H1 (cell line): ENCODE measurements at regions not wholly inside any gene's neighbourhood (a gene's known extent, or its start where the extent isn't known, plus 50 kb on each side); places are given as distances from the start of the nearest gene placed in this dataset.

Experiments
- CTCF ChIA-PET: fragments of 300-600 bp; sonication (Branson Sonifier 250); formaldehyde crosslinking; loops from one replicate; lab custom pipeline; 2021; ENCODE audit not compliant: partially characterized antibody; lab: Charles Lee
- POLR2A ChIA-PET: fragments of 300-600 bp; sonication (Branson Sonifier 250); formaldehyde crosslinking; loops from one replicate; lab custom pipeline; 2021; ENCODE audit warnings: inconsistent platforms; ENCODE audit not compliant: partially characterized antibody; lab: Charles Lee
- DNase-seq, 2 experiments: peaks; one replicate each; pipeline versions ENCODE4 v3.0.0 to v3.0.0-alpha.2; 2010 to 2022; ENCODE audit warnings: low spot score in 2 of 2, low read depth in 1 of 2, mixed read lengths in 1 of 2
- FAIRE-seq: peaks from 2 replicates; lab custom pipeline; 2011; peaks lifted over from hg19 to GRCh38; lab: Jason Lieb, UNC
- H2AFZ ChIP-seq: 2 replicates; pipeline ENCODE4 v1.8.1; 2012; ENCODE audit warnings: low read length, inconsistent platforms
- H2AK5ac ChIP-seq: 2 replicates; pipeline ENCODE4 v1.6.1; 2013; ENCODE audit warnings: low read depth, low read length
- H2BK120ac ChIP-seq: replicated peaks from 2 replicates; pipeline ENCODE3; 2013; ENCODE audit warnings: low read depth, low read length, inconsistent platforms
- H2BK12ac ChIP-seq: 2 replicates; pipeline ENCODE4 v1.6.1; 2013; ENCODE audit warnings: low read depth, low read length
- H2BK15ac ChIP-seq: 2 replicates; pipeline ENCODE4 v1.6.1; 2013; ENCODE audit warnings: low read length
- H2BK20ac ChIP-seq: 2 replicates; pipeline ENCODE4 v1.6.1; 2013; ENCODE audit warnings: low read length
- H2BK5ac ChIP-seq: 2 replicates; pipeline ENCODE4 v1.6.1; 2013; ENCODE audit warnings: low read depth, low read length
- H3K14ac ChIP-seq: 2 replicates; pipeline ENCODE4 v1.6.1; 2013; ENCODE audit warnings: inconsistent platforms; ENCODE audit not compliant: insufficient read length
- H3K18ac ChIP-seq: 2 replicates; pipeline ENCODE4 v1.6.1; 2013; ENCODE audit warnings: low read length; ENCODE audit errors: extremely low read depth
- H3K23ac ChIP-seq: 2 replicates; pipeline ENCODE4 v1.6.1; 2013; ENCODE audit warnings: inconsistent platforms; ENCODE audit not compliant: insufficient read length
- H3K23me2 ChIP-seq: 2 replicates; pipeline ENCODE4 v1.6.1; 2013; ENCODE audit warnings: low read depth, low read length
- H3K27ac ChIP-seq: 2 replicates; pipeline ENCODE4 v1.6.1; 2011; ENCODE audit warnings: low read depth, low read length, inconsistent platforms
- H3K27me3 ChIP-seq, 4 experiments: replicated peaks in 1 of 4; 1 replicate in 1 of 4; 2 replicates in 3 of 4; pipeline versions ENCODE4 v1.6.1 to v1.8.1; 2011 to 2013; ENCODE audit warnings: low read length in 3 of 4, mild to moderate bottlenecking in 3 of 4, inconsistent platforms in 2 of 4, mixed read lengths in 2 of 4, moderate library complexity in 1 of 4; ENCODE audit not compliant: control insufficient read depth in 3 of 4, insufficient read depth in 3 of 4; ENCODE audit errors: extremely low read depth in 1 of 4
- H3K36me3 ChIP-seq, 4 experiments: 2 replicates each; pipeline versions ENCODE4 v1.6.1 to v1.8.1; 2011 to 2013; ENCODE audit warnings: mild to moderate bottlenecking in 4 of 4, low read length in 3 of 4, moderate library complexity in 2 of 4, control low read depth in 1 of 4, inconsistent platforms in 1 of 4; ENCODE audit not compliant: insufficient read depth in 4 of 4, control insufficient read depth in 2 of 4
- H3K4ac ChIP-seq: replicated peaks from 2 replicates; pipeline ENCODE3; 2013; ENCODE audit warnings: low read length, low read depth, mixed read lengths, inconsistent platforms; ENCODE audit not compliant: insufficient read length
- H3K4me1 ChIP-seq, 4 experiments: replicated peaks in 1 of 4; 1 replicate in 1 of 4; 2 replicates in 3 of 4; pipeline versions ENCODE4 v1.6.1 to v1.8.1; 2011 to 2013; ENCODE audit warnings: low read length in 3 of 4, inconsistent platforms in 2 of 4, mixed read lengths in 1 of 4; ENCODE audit not compliant: insufficient read depth in 4 of 4, control insufficient read depth in 3 of 4
- H3K4me2 ChIP-seq, 2 experiments: 2 replicates each; pipeline versions ENCODE4 v1.6.1 to v1.8.1; 2011 to 2013; ENCODE audit warnings: low read depth in 2 of 2, low read length in 2 of 2, control low read depth in 1 of 2, inconsistent platforms in 1 of 2, mild to moderate bottlenecking in 1 of 2; ENCODE audit not compliant: insufficient read depth in 1 of 2
- H3K4me3 ChIP-seq, 4 experiments: fragments of 200-600, 300-600 bp in 1 of 4; sonication (generic), shearing (Covaris generic), sonication (Bioruptor Twin) in 1 of 4; 2 replicates each; pipeline versions ENCODE4 v1.5.1 to v1.8.1; 2011 to 2016; ENCODE audit warnings: low read length in 4 of 4, low read depth in 3 of 4, control low read depth in 2 of 4, inconsistent platforms in 2 of 4, mild to moderate bottlenecking in 2 of 4, mixed read lengths in 1 of 4, moderate library complexity in 1 of 4; ENCODE audit not compliant: insufficient read depth in 2 of 4; ENCODE audit errors: extremely low read depth in 1 of 4
- H3K56ac ChIP-seq: replicated peaks from 2 replicates; pipeline ENCODE3; 2013; ENCODE audit warnings: low read depth, mild to moderate bottlenecking, mixed read lengths, low read length, inconsistent platforms; ENCODE audit not compliant: insufficient read length
- H3K79me1 ChIP-seq: 2 replicates; pipeline ENCODE4 v1.6.1; 2013; ENCODE audit warnings: low read depth, low read length, control low read depth
- H3K79me2 ChIP-seq, 2 experiments: 2 replicates each; pipeline versions ENCODE4 v1.6.1 to v1.8.1; 2012 to 2013; ENCODE audit warnings: low read length in 2 of 2, mild to moderate bottlenecking in 2 of 2, inconsistent platforms in 1 of 2; ENCODE audit not compliant: insufficient read depth in 2 of 2, control insufficient read depth in 1 of 2
- H3K9ac ChIP-seq, 4 experiments: replicated peaks in 1 of 4; 1 replicate in 1 of 4; 2 replicates in 3 of 4; pipeline versions ENCODE4 v1.6.1 to v1.8.1; 2011 to 2013; ENCODE audit warnings: low read depth in 3 of 4, low read length in 3 of 4, control low read depth in 2 of 4, mild to moderate bottlenecking in 2 of 4, moderate library complexity in 2 of 4, inconsistent platforms in 1 of 4; ENCODE audit errors: extremely low read depth in 1 of 4
- H3K9me3 ChIP-seq, 2 experiments: 2 replicates each; pipeline versions ENCODE4 v1.6.1 to v1.8.1; 2012 to 2013; ENCODE audit warnings: mild to moderate bottlenecking in 2 of 2, moderate library complexity in 2 of 2, control low read depth in 1 of 2, inconsistent platforms in 1 of 2, low read depth in 1 of 2, low read length in 1 of 2, mixed read lengths in 1 of 2; ENCODE audit not compliant: insufficient read depth in 2 of 2
- H4K20me1 ChIP-seq, 2 experiments: replicated peaks in 1 of 2; 2 replicates each; pipeline versions ENCODE3 to v1.8.1; 2011 to 2013; ENCODE audit warnings: inconsistent platforms in 2 of 2, low read length in 2 of 2, mild to moderate bottlenecking in 1 of 2; ENCODE audit not compliant: insufficient read depth in 2 of 2, control insufficient read depth in 1 of 2
- H4K5ac ChIP-seq: 2 replicates; pipeline ENCODE4 v1.6.1; 2013; ENCODE audit warnings: low read length, low read depth, mixed read lengths, inconsistent platforms; ENCODE audit not compliant: insufficient read length
- H4K8ac ChIP-seq: 2 replicates; pipeline ENCODE4 v1.8.0; 2013; ENCODE audit warnings: mild to moderate bottlenecking, moderate library complexity, low read length, inconsistent platforms; ENCODE audit not compliant: insufficient read depth; ENCODE audit errors: extremely low read depth
- H4K91ac ChIP-seq: replicated peaks from 2 replicates; pipeline ENCODE3; 2013; ENCODE audit warnings: low read length, mixed read lengths, inconsistent platforms; ENCODE audit not compliant: insufficient read length
- EGR1 ChIP-seq: IDR thresholded peaks from 2 replicates; pipeline ENCODE4 v1.6.1; 2011; ENCODE audit warnings: low read depth, low read length, borderline replicate concordance
- GTF2F1 ChIP-seq: IDR thresholded peaks from 2 replicates; pipeline ENCODE4 v1.6.1; 2012; ENCODE audit warnings: low read depth, low read length, improper control_type of control experiment, borderline replicate concordance
- KDM5A ChIP-seq: fragments of 200-600 bp; IDR thresholded peaks from 2 replicates; pipeline ENCODE4 v1.7.1; 2012; ENCODE audit warnings: mild to moderate bottlenecking, low read length, inconsistent platforms, mixed read lengths
- RBBP5 ChIP-seq: IDR thresholded peaks from 2 replicates; pipeline ENCODE4 v1.7.1; 2012; ENCODE audit warnings: low read depth, mild to moderate bottlenecking, inconsistent platforms, low read length, moderate library complexity, borderline replicate concordance
- SAP30 ChIP-seq: fragments of 300-600 bp; sonication (generic); IDR thresholded peaks from 2 replicates; pipeline ENCODE4 v1.7.1; 2012; ENCODE audit warnings: low read length, moderate library complexity, mild to moderate bottlenecking, inconsistent platforms; ENCODE audit not compliant: insufficient read depth, insufficient replicate concordance
- SIN3A ChIP-seq, 2 experiments: IDR thresholded peaks in 1 of 2; conservative IDR thresholded peaks in 1 of 2; 2 replicates each; pipeline ENCODE4 v1.6.1; 2011 to 2012; ENCODE audit warnings: low read length in 2 of 2, improper control_type of control experiment in 1 of 2, low read depth in 1 of 2, mild to moderate bottlenecking in 1 of 2
- SIX5 ChIP-seq: IDR thresholded peaks from 2 replicates; pipeline ENCODE4 v1.6.1; 2011; ENCODE audit warnings: mild to moderate bottlenecking, low read depth, low read length
- TAF7 ChIP-seq: optimal IDR thresholded peaks from 2 replicates; pipeline ENCODE3; 2011; ENCODE audit warnings: low read depth, mild to moderate bottlenecking, inconsistent platforms, low read length, moderate library complexity, borderline replicate concordance
- USF2 ChIP-seq: IDR thresholded peaks from 2 replicates; pipeline ENCODE4 v1.6.1; 2011; ENCODE audit warnings: low read length, improper control_type of control experiment
- WGBS, 2 experiments: shearing (Covaris generic) in 1 of 2; methylation state at CpG; one replicate each; pipeline versions ENCODE4 v1.1.6 to v1.1.7; 2013 to 2015; ENCODE audit warnings: low lambda C conversion rate in 2 of 2, mixed read lengths in 2 of 2, inconsistent platforms in 1 of 2, low coverage in 1 of 2, missing lambda C conversion rate in 1 of 2; ENCODE audit not compliant: insufficient replicate concordance in 2 of 2, insufficient coverage in 1 of 2, insufficient read length in 1 of 2; ENCODE audit errors: extremely low coverage in 1 of 2, missing lambda C conversion rate in 1 of 2; 5-methylcytosine and 5-hydroxymethylcytosine counted together

- Histone ChIP-seq H3K14ac (no peak overlapping the region), H4K91ac (no peak overlapping the region), H3K79me1 (no peaks in the 10 kb centered on the region), H4K5ac (no peak overlapping the region), H2BK15ac (no peak overlapping the region), H3K4ac (no peak overlapping the region), H3K4me3 (no peak overlapping the region), H3K27me3 (no peaks in the 10 kb centered on the region), H3K23me2 (no peaks in the 10 kb centered on the region), H2BK20ac (no peak overlapping the region), H3K79me2 (no peaks in the 10 kb centered on the region), H3K27ac (no peak overlapping the region), H2AFZ (no peak overlapping the region), H2BK5ac (no peak overlapping the region), H3K4me2 (no peak overlapping the region), H3K18ac (no peak overlapping the region), H2BK120ac (no peak overlapping the region), H4K8ac (no peak overlapping the region), H3K9me3 (no peaks in the 10 kb centered on the region), H3K4me1 (peaks cover 0 to 2% (median 0%) of the 10 kb centered on the region in 4 experiments; a peak in 1 of 7 replicates), H3K9ac (no peak overlapping the region), H4K20me1 (no peaks in the 10 kb centered on the region), H3K36me3 (no peaks in the 10 kb centered on the region), H2AK5ac (no peak overlapping the region), H3K56ac (no peak overlapping the region), H3K23ac (no peak overlapping the region), H2BK12ac (no peak overlapping the region)
- POLR2A ChIA-PET, result no interaction called here
- 73% methylated on average over 5 of the region's 7 CpGs; no CpG with 5 or more reads in 1 of the 2 experiments for WGBS, 2 experiments
- CTCF ChIA-PET, result interaction anchor here (0.6 to 1.1 kb wide), 2 partner anchors 220 to 253 kb away, joined by 3 to 4 read pairs; no protein-coding TSS in a partner anchor
- FAIRE-seq (no peak), DNase-seq (no peak)
- no peak for TF ChIP-seq SAP30
- no peak for TF ChIP-seq SIN3A (conservative IDR thresholded peaks at IDR 0.05 in 1 of 2, IDR thresholded peaks at IDR 0.05 in 1 of 2; ENCODE audit: low read depth in 1 of 2, low read length in 2 of 2)
- no peak for TF ChIP-seq TAF7
- TF ChIP-seq SIX5, result no peak
- no peak for TF ChIP-seq USF2
- no peak for TF ChIP-seq RBBP5
- no peak for TF ChIP-seq GTF2F1
- TF ChIP-seq EGR1, result no peak
- TF ChIP-seq KDM5A, result no peak
Measured at GRCh38 chr3:139106013-139106932, 61.6 kb upstream of the PRR23C start.
